Heart left ventricle (tissue), 16 donors: ENCODE measurements at regions not wholly inside any gene's neighbourhood (a gene's known extent, or its start where the extent isn't known, plus 50 kb on each side); places are given as distances from the start of the nearest gene placed in this dataset.

Experiments used
- ATAC-seq, 4 donors: fragments of 200-7000 bp; cut with Tn5 transposase; one replicate each; pipeline ENCODE4 v1.9.1; 2020 to 2022; ENCODE audit warnings: moderate library complexity in 4 of 4, mild to moderate bottlenecking in 3 of 4, moderate number of reproducible peaks in 1 of 4
- DNase-seq, 5 donors: peaks; one replicate each; pipeline ENCODE4 v3.0.0-alpha.2; 2020
- H3K27ac ChIP-seq, 12 donors: fragments of 200-600 bp; sonication (generic) in 4 of 12; one replicate each; pipeline versions ENCODE4 v1.5.0 to v1.8.0; 2016 to 2022; ENCODE audit warnings: mild to moderate bottlenecking in 2 of 12
- H3K27me3 ChIP-seq, 9 donors: fragments of 200-600 bp; sonication (generic) in 2 of 9; one replicate each; pipeline versions ENCODE4 v1.5.1 to v1.8.0; 2016 to 2022; ENCODE audit warnings: mild to moderate bottlenecking in 3 of 9
- H3K36me3 ChIP-seq, 9 donors: fragments of 200-600 bp; sonication (generic) in 2 of 9; one replicate each; pipeline versions ENCODE4 v1.5.0 to v1.8.0; 2018 to 2022; ENCODE audit warnings: mild to moderate bottlenecking in 2 of 9
- H3K4me1 ChIP-seq, 12 donors: fragments of 200-600 bp; sonication (generic) in 4 of 12; one replicate each; pipeline versions ENCODE4 v1.5.0 to v1.8.0; 2016 to 2022; ENCODE audit warnings: mild to moderate bottlenecking in 3 of 12
- H3K4me3 ChIP-seq, 12 donors: fragments of 200-600 bp; sonication (generic) in 4 of 12; one replicate each; pipeline versions ENCODE4 v1.5.0 to v1.8.0; 2017 to 2022; ENCODE audit warnings: mild to moderate bottlenecking in 9 of 12, moderate library complexity in 4 of 12
- H3K9me3 ChIP-seq, 12 donors: fragments of 200-600 bp; sonication (generic) in 4 of 12; one replicate each; pipeline versions ENCODE4 v1.5.0 to v1.8.0; 2016 to 2022; ENCODE audit warnings: mild to moderate bottlenecking in 1 of 12
- POLR2A ChIP-seq, 2 donors: fragments of 450-650 bp; IDR thresholded peaks; one replicate each; pipeline ENCODE4 v1.6.1; 2017; ENCODE audit warnings: antibody characterized with exemption in 2 of 2, mild to moderate bottlenecking in 2 of 2, moderate library complexity in 2 of 2
- WGBS, 4 donors: extraction: QIAGEN DNeasy Blood & Tissue Kit in 2 of 4; methylation state at CpG; one replicate each; pipeline versions ENCODE4 v1.1.5 to v1.1.7; 2013 to 2018; 5-methylcytosine and 5-hydroxymethylcytosine counted together
- intact Hi-C, 10 donors: fragments of 100-400 bp; cut with DNase I; formaldehyde crosslinking; loops; one replicate each; pipeline versions ENCODE4 v1.11.1 to v1.14.2; 2022
- TF ChIP-seq, protein P1 (sequence below), 12 donors: fragments of 200-600 bp; sonication (generic) in 4 of 12; IDR thresholded peaks; one replicate each; pipeline versions ENCODE4 v1.5.0 to v1.8.0; 2018 to 2022; ENCODE audit warnings: antibody characterized with exemption in 12 of 12, mild to moderate bottlenecking in 5 of 12
- donor health status: ischemic (EF 13 %, LVEDD 7.1; RV severe dilation, severe dysfunction).
- donor health status: healthy with polysubstance abuse.
- donor health status: DM: no; HTN: yes; CAD: no.
- donor health status: DM: no; HTN: no; CAD: no.
- donor health status: ischemic (EF 25% LVEDD 6.9; RV normal size, moderate dysfunction).
- donor health status: ischemic (EF 25% LVEDD 5.7; RV mildly dilated, moderate dysfunction).
- donor health status: healthy.
- donor health status: DM: yes; HTN: yes; CAD: no.
- donor health status: ischemic (EF 35%, LVEDD 5.7; RV mildly dilated, moderate dysfunction).
- donor health status: nonischemic (EF 11% LVEDD 7.7; RV severe dilation, severe dysfunction).
- donor health status: DM: yes; HTN: yes; CAD: no.
- donor health status: PGD.
- donor health status: ischemic (EF 29% LVEDD 5.4; RV normal size, mild dysfunction).
- donor health status: nonischemic (EF 23%, LVEDD 6.1; RV moderate dilation, normal function).

GRCh38 chr3:44021651-44022594 is 219.8 kb upstream of the TOPAZ1 start:
- no peak for ATAC-seq
- Histone ChIP-seq H3K36me3 (no peaks in the 10 kb centered on the region), H3K27ac (no peak overlapping the region), H3K4me3 (peak overlapping the region in 10 of 12 donors; percentile 9 to 41 (median 28)), H3K4me1 (peaks cover 0 to 10% (median 7%) of the 10 kb centered on the region in 12 donors), H3K27me3 (peaks cover 12 to 84% (median 40%) of the 10 kb centered on the region in 9 donors), H3K9me3 (no peaks in the 10 kb centered on the region)
- intact Hi-C loops, result no loop called here
- DNase-seq, result no peak
- TF ChIP-seq, protein P1, sequence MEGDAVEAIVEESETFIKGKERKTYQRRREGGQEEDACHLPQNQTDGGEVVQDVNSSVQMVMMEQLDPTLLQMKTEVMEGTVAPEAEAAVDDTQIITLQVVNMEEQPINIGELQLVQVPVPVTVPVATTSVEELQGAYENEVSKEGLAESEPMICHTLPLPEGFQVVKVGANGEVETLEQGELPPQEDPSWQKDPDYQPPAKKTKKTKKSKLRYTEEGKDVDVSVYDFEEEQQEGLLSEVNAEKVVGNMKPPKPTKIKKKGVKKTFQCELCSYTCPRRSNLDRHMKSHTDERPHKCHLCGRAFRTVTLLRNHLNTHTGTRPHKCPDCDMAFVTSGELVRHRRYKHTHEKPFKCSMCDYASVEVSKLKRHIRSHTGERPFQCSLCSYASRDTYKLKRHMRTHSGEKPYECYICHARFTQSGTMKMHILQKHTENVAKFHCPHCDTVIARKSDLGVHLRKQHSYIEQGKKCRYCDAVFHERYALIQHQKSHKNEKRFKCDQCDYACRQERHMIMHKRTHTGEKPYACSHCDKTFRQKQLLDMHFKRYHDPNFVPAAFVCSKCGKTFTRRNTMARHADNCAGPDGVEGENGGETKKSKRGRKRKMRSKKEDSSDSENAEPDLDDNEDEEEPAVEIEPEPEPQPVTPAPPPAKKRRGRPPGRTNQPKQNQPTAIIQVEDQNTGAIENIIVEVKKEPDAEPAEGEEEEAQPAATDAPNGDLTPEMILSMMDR (IDR thresholded peaks at IDR 0.05), result no peak
- TF ChIP-seq POLR2A (IDR thresholded peaks at IDR 0.05), result no peak
- 3 to 6% (median 4%) methylated on average over 36 to 53 of the region's 53 CpGs for WGBS, 4 donors

DNA sequence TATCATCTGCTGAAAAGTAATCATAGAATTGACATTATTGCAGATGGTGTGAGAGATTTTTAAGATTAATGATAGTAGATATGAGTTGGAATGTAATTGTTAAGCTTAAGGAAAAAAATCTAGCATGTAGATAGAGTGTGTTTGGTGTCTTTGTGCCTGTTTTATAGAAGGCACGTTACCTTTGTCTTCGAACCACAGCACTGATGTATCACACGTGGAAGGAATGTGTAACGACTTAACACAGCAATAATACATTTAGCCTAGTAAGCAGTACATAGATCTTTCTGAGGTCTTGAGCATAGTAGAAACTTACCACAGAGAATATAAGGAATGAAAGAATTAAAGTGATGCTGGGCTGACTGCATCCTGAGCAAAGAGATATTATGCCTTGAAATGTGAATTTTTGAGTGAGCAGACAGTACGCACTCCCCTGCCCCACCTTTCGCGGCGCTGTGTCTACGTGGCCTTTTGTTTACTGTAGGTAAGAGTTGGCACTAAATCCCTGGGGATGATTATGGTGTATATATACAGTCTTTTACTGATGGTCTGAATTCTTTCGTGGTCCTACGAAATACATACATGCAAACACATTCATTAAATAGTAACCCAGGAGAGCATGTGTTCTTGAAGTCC is 217.6 kb upstream of the TOPAZ1 start:
- H3K4me3 ChIP-seq, result no peak overlapping the region
- H3K36me3 ChIP-seq, result no peaks in the 10 kb centered on the region
- no peak overlapping the region for H3K27ac ChIP-seq
- peaks cover 0 to 10% (median 7%) of the 10 kb centered on the region in 12 donors for H3K4me1 ChIP-seq
- intact Hi-C loops, result no loop called here
- WGBS, 4 donors, result 83 to 88% (median 85%) methylated on average over 11 of the region's 11 CpGs
- no peaks in the 10 kb centered on the region for H3K9me3 ChIP-seq
- no peak for ATAC-seq
- no peak for TF ChIP-seq POLR2A (IDR thresholded peaks at IDR 0.05)
- TF ChIP-seq, protein P1 (IDR thresholded peaks at IDR 0.05), result no peak
- peaks cover 12 to 91% (median 40%) of the 10 kb centered on the region in 9 donors for H3K27me3 ChIP-seq
- no peak for DNase-seq

GRCh38 chr3:44026220-44026865 is 215.3 kb upstream of the TOPAZ1 start:
- WGBS, 4 donors, result 66 to 85% (median 68%) methylated on average over 5 of the region's 5 CpGs
- DNase-seq (no peak), ATAC-seq (no peak)
- Histone ChIP-seq H3K9me3 (no peaks in the 10 kb centered on the region), H3K27me3 (peaks cover 11 to 78% (median 26%) of the 10 kb centered on the region in 9 donors), H3K36me3 (no peaks in the 10 kb centered on the region), H3K27ac (no peak overlapping the region), H3K4me3 (no peak overlapping the region), H3K4me1 (peaks cover 0 to 10% (median 7%) of the 10 kb centered on the region in 12 donors)
- intact Hi-C loops, result no loop called here
- TF ChIP-seq, protein P1 (IDR thresholded peaks at IDR 0.05), result no peak

DNA sequence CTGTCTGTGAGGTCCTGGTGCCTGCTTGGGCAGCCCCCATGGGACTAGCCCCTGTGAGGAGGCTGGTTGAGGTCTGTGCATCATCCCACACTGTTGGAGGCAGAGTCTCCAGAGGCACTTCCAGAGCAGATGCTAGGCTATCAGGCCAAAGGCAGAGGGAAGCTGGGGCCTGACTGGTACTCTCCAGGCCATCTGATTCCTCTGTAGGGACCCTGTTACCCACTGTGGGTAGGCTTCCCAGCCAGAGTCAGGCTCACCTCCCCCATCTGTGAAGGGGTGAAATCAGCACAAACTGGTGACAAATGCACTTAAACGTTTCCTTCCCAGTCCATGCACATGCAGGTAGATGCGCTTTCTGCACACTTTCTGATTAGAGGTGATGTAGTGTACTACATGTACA is 212.6 kb upstream of the TOPAZ1 start:
- H3K27me3 ChIP-seq, result peaks cover 0 to 50% (median 2%) of the 10 kb centered on the region in 9 donors
- WGBS, 4 donors, result 81 to 93% (median 85%) methylated on average over 2 of the region's 2 CpGs
- intact Hi-C loops, result no loop called here
- TF ChIP-seq, protein P1 (IDR thresholded peaks at IDR 0.05), result no peak
- no peak for TF ChIP-seq POLR2A (IDR thresholded peaks at IDR 0.05)
- DNase-seq, result no peak
- no peak overlapping the region for H3K4me3 ChIP-seq
- ATAC-seq, result no peak
- no peaks in the 10 kb centered on the region for H3K4me1 ChIP-seq
- H3K9me3 ChIP-seq, result no peaks in the 10 kb centered on the region
- no peak overlapping the region for H3K27ac ChIP-seq
- H3K36me3 ChIP-seq, result no peaks in the 10 kb centered on the region
